Dermis microvascular lymphatic vessel endothelial cell (primary cell): ENCODE measurements at regions not wholly inside any gene's neighbourhood (a gene's known extent, or its start where the extent isn't known, plus 50 kb on each side); places are given as distances from the start of the nearest gene placed in this dataset.
A peak's percentile ranks its signal among the peaks of the same experiment; 100 is the strongest.

Experiments
- DNase-seq, 2 donors: peaks; one replicate each; pipeline versions ENCODE4 v3.0.0 to v3.0.0-alpha.2; 2010; ENCODE audit warnings: low read depth in 2 of 2

DNA sequence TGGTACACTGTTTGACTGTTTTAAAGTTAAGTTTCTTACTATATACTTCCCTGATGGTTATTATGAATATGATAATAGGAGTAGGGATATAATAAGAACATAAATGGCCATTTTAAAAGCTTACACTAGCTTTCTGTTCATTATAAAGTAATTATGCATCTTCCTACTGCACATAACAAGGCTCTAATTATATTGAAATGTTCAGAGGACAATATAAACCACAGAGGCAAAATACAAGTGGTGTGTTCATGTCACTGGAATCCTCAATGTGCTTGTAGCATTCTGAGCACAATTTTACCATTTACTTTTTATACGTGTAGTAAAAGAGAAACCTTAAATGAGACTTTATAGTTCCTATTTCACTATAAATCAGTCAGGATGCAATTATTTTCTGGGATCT is 268.3 kb downstream of the TMA16 start:
- DNase-seq, result no peak

DNA sequence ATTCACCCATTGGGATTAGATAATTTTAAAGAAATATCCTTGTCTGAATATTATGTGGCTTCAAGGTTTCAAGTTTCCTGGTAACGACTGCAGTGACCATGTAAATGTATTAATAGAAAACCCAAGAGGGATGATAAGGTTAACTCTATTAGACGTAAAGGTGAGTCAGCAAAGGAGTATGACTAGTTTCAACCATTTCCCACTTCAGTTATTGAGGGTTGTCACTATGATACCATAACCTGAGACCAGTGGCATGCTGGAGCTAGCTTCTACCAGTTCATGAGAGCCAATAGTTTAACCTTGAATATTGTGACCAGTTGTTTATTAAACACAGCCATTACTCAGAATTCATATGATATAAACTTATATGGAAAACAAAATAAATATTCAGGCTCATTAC is 270.1 kb downstream of the TMA16 start:
- no peak for DNase-seq

DNA sequence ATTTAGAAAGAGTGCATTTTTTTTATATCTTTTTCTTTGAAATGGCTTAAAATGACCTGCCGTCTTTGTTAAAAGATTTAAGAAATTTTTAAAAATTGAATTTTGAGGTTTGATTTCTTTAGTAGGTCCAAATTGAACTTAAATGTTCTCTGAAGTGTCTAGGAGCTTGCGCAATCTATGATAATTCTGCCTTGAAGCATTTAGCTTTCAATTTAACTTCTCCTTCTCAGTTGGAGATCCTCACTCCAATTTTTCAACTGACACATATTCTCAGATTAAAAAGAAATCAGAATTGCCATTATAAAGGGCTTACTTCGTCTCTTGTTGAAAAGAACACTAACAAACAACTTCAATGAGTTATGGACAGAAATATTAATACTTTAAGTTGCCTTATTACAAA is 273.5 kb downstream of the TMA16 start:
- DNase-seq, result no peak

- no peak for DNase-seq
Observed at GRCh38 chr4:163772238-163772637, 277.7 kb downstream of the TMA16 start.

DNA sequence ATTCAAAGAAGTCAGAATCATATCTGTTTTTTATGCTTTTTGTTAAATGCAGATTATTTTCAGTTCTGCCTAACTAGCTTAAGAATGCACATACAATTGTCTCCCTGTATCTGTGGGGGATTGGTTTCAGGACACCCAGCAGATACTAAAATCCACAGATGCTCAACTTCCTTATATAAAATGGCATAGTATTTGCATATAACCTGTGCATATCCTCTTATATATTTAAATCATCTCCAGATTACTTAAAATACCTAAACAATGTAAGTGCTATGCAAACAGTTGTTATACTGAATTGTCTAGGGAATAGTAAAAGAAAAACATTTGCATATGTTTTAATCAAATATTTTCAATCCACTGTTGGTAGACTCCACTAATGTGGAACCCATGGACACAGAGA is 279.4 kb downstream of the TMA16 start:
- no peak for DNase-seq

- DNase-seq, result no peak
Observed at GRCh38 chr4:163776957-163777356, 282.5 kb downstream of the TMA16 start.

GRCh38 chr4:163781726-163782125 is 287.2 kb downstream of the TMA16 start:
- no peak for DNase-seq

GRCh38 chr4:163790231-163790630 is 295.7 kb downstream of the TMA16 start:
- DNase-seq, result no peak

GRCh38 chr4:163795885-163796284 is 301.4 kb downstream of the TMA16 start:
- no peak for DNase-seq

DNA sequence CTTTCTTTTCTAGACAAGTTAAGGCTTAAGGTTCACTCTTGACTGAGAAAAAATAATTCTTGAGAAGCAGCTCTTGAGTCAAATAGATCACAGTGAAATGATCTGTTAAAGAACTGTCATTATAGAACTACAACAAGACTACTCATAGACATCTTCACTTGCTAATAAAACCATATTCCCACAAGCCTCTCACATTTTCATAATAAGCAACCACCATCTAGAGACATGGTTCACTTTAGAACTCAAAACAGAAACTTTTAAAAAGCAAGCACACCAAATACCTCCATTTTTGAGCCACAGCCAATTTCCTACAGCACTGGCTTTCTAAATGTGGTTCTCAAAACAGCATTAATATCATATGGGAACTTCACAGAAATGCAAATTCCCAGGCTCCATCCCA is 309.5 kb downstream of the TMA16 start:
- no peak for DNase-seq

DNA sequence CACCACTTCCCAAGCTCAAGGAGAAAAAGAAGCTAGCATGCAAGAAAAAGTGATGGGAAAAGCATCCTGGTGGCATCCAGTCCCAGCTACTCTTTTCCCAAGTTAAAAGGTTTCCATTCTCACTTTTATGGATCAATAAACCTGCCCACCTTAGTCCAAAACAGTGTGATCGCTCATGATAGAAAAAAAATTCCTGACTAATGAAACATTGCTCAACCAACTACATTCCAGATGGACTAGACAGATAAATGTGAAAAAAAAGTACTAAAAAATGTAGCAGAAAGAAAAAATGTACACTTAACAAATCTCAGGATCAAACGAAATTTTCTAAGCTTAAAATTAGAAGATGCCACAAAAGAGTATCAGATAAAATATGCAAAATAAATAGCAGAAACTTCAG is 312.2 kb downstream of the TMA16 start:
- no peak for DNase-seq

GRCh38 chr4:163808011-163808410 is 313.5 kb downstream of the TMA16 start:
- DNase-seq, result peak in 1 of 2 donors; percentile 2

GRCh38 chr4:163810755-163811154 is 316.3 kb downstream of the TMA16 start:
- DNase-seq, result no peak

GRCh38 chr4:163815776-163816175 is 321.3 kb downstream of the TMA16 start:
- DNase-seq, result no peak

GRCh38 chr4:163816494-163816893 is 322.0 kb downstream of the TMA16 start:
- DNase-seq, result no peak

- no peak for DNase-seq
Observed at GRCh38 chr4:163818673-163819072, 324.2 kb downstream of the TMA16 start.

- DNase-seq, result no peak
Observed at GRCh38 chr4:163833669-163834068, 339.2 kb downstream of the TMA16 start.

DNA sequence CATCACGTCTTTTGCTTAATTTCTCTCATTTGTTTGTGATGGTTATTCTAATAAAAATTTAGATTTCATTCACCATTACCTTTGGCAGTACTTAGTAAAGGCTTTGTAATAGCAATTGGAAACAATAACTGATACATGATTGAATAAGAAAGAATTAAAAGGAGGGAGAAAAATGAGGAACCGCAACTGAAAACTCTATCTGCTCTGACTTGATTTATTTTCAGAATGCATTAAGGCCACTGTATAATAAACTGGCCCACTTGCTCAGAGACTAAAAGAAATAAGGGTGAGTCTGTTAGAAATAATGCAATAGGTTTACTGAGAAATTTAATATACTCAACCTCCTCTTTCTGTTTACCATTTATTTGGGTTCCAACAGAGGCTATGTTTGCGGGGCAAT is 351.5 kb downstream of the TMA16 start:
- DNase-seq, result no peak

DNA sequence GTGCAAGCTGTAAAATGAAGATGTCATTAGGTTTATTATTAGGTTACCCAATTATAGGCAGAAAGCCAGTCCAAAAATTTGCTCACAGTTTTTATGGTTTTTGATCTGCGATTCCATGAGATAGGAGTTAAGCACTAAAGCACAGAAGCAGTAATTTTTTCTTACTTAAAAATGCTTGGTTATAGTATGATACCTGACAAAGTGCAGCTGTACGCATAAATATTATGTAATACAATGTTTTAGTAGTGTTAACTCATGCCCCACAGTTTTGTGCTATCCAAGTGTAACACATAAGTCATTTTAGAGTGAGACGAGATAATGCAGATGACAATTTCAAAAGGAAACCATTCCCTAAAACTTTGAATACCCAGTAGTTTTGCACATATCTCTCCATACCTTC is 357.8 kb downstream of the TMA16 start:
- no peak for DNase-seq

DNA sequence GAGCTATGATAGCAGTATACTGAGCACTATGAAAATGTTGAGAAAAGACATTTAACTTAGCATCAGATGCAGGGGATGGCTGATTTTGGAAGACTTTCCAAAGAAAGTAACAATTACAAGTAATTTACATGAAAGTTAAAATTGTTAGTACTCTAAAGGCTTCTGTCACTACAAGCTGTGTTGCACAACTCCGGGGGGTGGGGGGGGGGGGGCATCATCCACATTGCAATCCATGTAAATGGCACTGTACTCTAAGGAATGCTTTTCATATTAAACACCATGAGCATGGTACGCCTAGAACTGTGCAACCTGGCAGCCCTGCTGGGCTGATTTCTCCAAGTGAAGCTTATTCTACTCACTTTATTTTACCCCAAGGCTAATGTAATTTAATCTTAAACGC is 363.4 kb downstream of the TMA16 start:
- no peak for DNase-seq

DNA sequence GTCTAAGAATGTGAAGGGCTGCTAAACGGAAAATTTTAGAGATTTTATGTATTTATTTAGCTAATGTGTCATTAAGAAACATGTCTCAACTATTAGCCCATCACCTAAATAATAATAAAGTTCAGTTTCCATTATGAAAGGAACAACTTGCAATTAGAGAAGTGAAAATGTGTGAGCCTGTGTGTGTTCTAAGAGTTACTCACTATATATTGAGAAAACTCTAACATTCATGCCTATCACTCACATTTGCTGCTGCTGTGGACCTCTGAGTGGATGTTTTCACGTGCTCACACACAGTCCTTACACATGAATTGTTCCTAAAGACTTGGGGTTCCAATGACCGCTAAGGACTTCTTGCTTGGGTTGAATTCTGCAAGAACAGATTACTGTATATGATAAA is 364.0 kb downstream of the TMA16 start:
- DNase-seq, result no peak

GRCh38 chr4:163863082-163863481 is 368.6 kb downstream of the TMA16 start:
- no peak for DNase-seq

DNA sequence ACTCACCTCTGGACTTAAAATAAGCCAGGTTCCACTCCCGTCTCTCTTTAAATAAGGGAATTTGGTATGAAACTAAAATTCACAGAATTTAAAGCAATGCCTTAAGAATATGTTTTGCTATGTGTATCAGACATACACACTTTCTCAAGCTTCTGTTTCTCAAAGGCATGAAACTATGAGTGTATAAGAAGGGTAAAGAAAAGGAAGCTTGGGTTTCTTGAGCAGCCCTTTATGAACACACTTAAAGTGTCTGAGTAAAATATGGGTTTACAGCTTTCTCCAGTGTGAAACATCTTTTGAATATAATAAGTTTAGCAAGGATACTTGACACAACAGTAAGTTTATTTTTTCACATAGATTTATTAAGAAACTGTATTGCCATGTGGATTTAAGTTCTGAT is 370.5 kb downstream of the TMA16 start:
- no peak for DNase-seq

GRCh38 chr4:163866728-163867315 is 372.3 kb downstream of the TMA16 start:
- DNase-seq, result no peak
